ENCODE measurements at regions not wholly inside any gene's neighbourhood (a gene's known extent, or its start where the extent isn't known, plus 50 kb on each side); places are given as distances from the start of the nearest gene placed in this dataset.

GRCh38 chr1:233544304-233544703, 69.6 kb upstream of the KCNK1 start:
- TF ChIP-seq CTCF (IDR thresholded peaks at IDR 0.05 in 4 of 5, conservative IDR thresholded peaks at IDR 0.05 in 1 of 5): no peak
- no peak for TF ChIP-seq POLR2A (IDR thresholded peaks at IDR 0.05)

Measured in gastrocnemius medialis (tissue), 4 donors.